ENCODE measurements at regions not wholly inside any gene's neighbourhood (a gene's known extent, or its start where the extent isn't known, plus 50 kb on each side); places are given as distances from the start of the nearest gene placed in this dataset.

- no peak for DNase-seq (ENCODE audit: low spot score)
These were observed 122.0 kb upstream of the RGMA start for GRCh38 chr15:93210995-93211394.

GRCh38 chr15:93209690-93210445 lies 120.9 kb upstream of the RGMA start:
- no peak for DNase-seq (ENCODE audit: low spot score)

GRCh38 chr15:93206893-93207292 lies 117.9 kb upstream of the RGMA start:
- DNase-seq (ENCODE audit: low spot score): no peak

GRCh38 chr15:93205413-93205812 lies 116.4 kb upstream of the RGMA start:
- DNase-seq (ENCODE audit: low spot score): no peak

- DNase-seq (ENCODE audit: low spot score): no peak
These were observed 114.0 kb upstream of the RGMA start for GRCh38 chr15:93203036-93203435.

GRCh38 chr15:93202405-93202804 lies 113.4 kb upstream of the RGMA start:
- no peak for DNase-seq (ENCODE audit: low spot score)

- no peak for DNase-seq (ENCODE audit: low spot score)
These were observed 112.9 kb upstream of the RGMA start for GRCh38 chr15:93201940-93202339.

- no peak for DNase-seq (ENCODE audit: low spot score)
These were observed 111.8 kb upstream of the RGMA start for GRCh38 chr15:93200837-93201226.

GRCh38 chr15:93200081-93200836 lies 111.2 kb upstream of the RGMA start:
- no peak for DNase-seq (ENCODE audit: low spot score)

GRCh38 chr15:93196135-93196670 lies 107.2 kb upstream of the RGMA start:
- DNase-seq (ENCODE audit: low spot score): no peak

GRCh38 chr15:93195109-93195508 lies 106.1 kb upstream of the RGMA start:
- no peak for DNase-seq (ENCODE audit: low spot score)

GRCh38 chr15:93190238-93190637 lies 101.2 kb upstream of the RGMA start:
- no peak for DNase-seq (ENCODE audit: low spot score)

- no peak for DNase-seq (ENCODE audit: low spot score)
These were observed 100.5 kb upstream of the RGMA start for GRCh38 chr15:93189561-93189960.

GRCh38 chr15:93188236-93188635 lies 99.2 kb upstream of the RGMA start:
- no peak for DNase-seq (ENCODE audit: low spot score)

- no peak for DNase-seq (ENCODE audit: low spot score)
These were observed 96.8 kb upstream of the RGMA start for GRCh38 chr15:93185796-93186195.

- no peak for DNase-seq (ENCODE audit: low spot score)
These were observed 93.7 kb upstream of the RGMA start for GRCh38 chr15:93182703-93183205.

GRCh38 chr15:93180656-93181055 lies 91.6 kb upstream of the RGMA start:
- no peak for DNase-seq (ENCODE audit: low spot score)

GRCh38 chr15:93180128-93180527 lies 91.1 kb upstream of the RGMA start:
- no peak for DNase-seq (ENCODE audit: low spot score)

GRCh38 chr15:93179700-93180102 lies 90.7 kb upstream of the RGMA start:
- no peak for DNase-seq (ENCODE audit: low spot score)

- DNase-seq (ENCODE audit: low spot score): no peak
These were observed 90.1 kb upstream of the RGMA start for GRCh38 chr15:93179072-93179471.

GRCh38 chr15:93178371-93178770 lies 89.4 kb upstream of the RGMA start:
- no peak for DNase-seq (ENCODE audit: low spot score)

GRCh38 chr15:93176065-93176464 lies 87.1 kb upstream of the RGMA start:
- no peak for DNase-seq (ENCODE audit: low spot score)

All from mesenteric fat pad (tissue), 1 donor.